Cardiac muscle cell (in vitro differentiated cells and primary cell): ENCODE measurements at regions not wholly inside any gene's neighbourhood (a gene's known extent, or its start where the extent isn't known, plus 50 kb on each side); places are given as distances from the start of the nearest gene placed in this dataset.

Experiments
- DNase-seq, 2 donors: peaks; one replicate each; pipeline versions ENCODE4 v3.0.0 to v3.0.0-alpha.2; 2010 to 2017; ENCODE audit warnings: low read depth in 1 of 2, low spot score in 1 of 2
- H3K27ac ChIP-seq: fragments of 200-600 bp; sonication (generic); 2 replicates; pipeline ENCODE4 v1.5.1; 2016
- H3K27me3 ChIP-seq: fragments of 200-600 bp; sonication (generic); 2 replicates; pipeline ENCODE4 v1.6.0; 2016; ENCODE audit warnings: control low read depth
- H3K36me3 ChIP-seq: fragments of 200-600 bp; sonication (generic); 2 replicates; pipeline ENCODE4 v1.5.1; 2016; ENCODE audit warnings: control low read depth
- H3K4me1 ChIP-seq: fragments of 200-600 bp; sonication (generic); 2 replicates; pipeline ENCODE4 v1.8.1; 2017; ENCODE audit warnings: low read depth, mild to moderate bottlenecking, mixed run types
- H3K4me3 ChIP-seq: fragments of 200-600 bp; sonication (generic); 2 replicates; pipeline ENCODE4 v1.5.1; 2016; ENCODE audit warnings: mild to moderate bottlenecking
- H3K9me3 ChIP-seq: fragments of 200-600 bp; sonication (generic); 2 replicates; pipeline ENCODE4 v1.5.1; 2017; ENCODE audit warnings: low read depth, mild to moderate bottlenecking, control low read depth
- TF ChIP-seq, protein P1 (sequence below): IDR thresholded peaks from 2 replicates; pipeline ENCODE4 v1.5.1; 2012; ENCODE audit warnings: low read depth, mild to moderate bottlenecking, low read length

DNA sequence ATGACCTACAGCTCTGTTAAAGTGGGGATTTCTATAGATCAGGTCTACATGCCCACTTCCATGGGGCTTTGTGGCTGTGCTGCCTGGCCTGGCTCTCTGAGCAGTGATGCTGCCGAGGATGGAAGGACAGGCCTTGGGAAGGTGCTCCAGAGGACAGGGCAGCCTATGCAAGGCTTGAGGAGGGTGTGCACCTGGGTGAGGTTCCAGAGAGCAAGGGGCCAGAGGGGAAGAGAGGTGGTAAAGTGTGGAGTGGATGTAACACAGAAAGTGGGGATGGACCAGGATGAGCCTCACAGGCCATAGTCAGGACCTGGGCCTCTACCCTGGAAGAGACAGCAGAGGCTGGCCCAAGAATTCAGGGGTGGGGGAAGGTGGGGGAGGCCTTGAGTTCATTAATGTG, 826.4 kb downstream of the DCDC2C start:
- TF ChIP-seq, protein P1, sequence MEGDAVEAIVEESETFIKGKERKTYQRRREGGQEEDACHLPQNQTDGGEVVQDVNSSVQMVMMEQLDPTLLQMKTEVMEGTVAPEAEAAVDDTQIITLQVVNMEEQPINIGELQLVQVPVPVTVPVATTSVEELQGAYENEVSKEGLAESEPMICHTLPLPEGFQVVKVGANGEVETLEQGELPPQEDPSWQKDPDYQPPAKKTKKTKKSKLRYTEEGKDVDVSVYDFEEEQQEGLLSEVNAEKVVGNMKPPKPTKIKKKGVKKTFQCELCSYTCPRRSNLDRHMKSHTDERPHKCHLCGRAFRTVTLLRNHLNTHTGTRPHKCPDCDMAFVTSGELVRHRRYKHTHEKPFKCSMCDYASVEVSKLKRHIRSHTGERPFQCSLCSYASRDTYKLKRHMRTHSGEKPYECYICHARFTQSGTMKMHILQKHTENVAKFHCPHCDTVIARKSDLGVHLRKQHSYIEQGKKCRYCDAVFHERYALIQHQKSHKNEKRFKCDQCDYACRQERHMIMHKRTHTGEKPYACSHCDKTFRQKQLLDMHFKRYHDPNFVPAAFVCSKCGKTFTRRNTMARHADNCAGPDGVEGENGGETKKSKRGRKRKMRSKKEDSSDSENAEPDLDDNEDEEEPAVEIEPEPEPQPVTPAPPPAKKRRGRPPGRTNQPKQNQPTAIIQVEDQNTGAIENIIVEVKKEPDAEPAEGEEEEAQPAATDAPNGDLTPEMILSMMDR, result no peak
- H3K27ac ChIP-seq, result no peak overlapping the region
- DNase-seq, result no peak
- no peaks in the 10 kb centered on the region for H3K27me3 ChIP-seq
- no peaks in the 10 kb centered on the region for H3K36me3 ChIP-seq
- H3K4me3 ChIP-seq, result no peak overlapping the region
- no peaks in the 10 kb centered on the region for H3K4me1 ChIP-seq
- no peaks in the 10 kb centered on the region for H3K9me3 ChIP-seq

DNA sequence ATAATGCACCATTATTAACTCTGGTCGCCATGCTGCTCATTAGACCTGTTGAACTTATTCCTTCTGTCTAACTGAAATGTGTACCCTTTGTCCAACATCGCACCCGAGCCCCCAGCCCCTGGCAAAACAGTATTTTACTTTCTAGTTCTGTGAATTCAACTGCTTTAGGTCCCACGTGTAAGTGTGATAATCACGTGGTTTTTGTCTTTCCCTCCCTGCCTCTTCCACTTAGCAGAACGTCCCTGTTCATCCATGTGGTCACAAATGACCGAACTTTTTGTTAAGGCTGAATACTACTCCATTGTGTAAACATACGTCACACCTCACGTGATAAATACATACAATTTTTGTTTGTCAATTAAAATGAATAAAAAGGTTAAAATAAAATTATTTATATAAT, 826.9 kb downstream of the DCDC2C start:
- DNase-seq, result no peak
- Histone ChIP-seq H3K4me3 (no peak overlapping the region), H3K4me1 (no peaks in the 10 kb centered on the region), H3K9me3 (no peaks in the 10 kb centered on the region), H3K27ac (no peak overlapping the region), H3K27me3 (no peaks in the 10 kb centered on the region), H3K36me3 (no peaks in the 10 kb centered on the region)
- TF ChIP-seq, protein P1, result no peak

DNA sequence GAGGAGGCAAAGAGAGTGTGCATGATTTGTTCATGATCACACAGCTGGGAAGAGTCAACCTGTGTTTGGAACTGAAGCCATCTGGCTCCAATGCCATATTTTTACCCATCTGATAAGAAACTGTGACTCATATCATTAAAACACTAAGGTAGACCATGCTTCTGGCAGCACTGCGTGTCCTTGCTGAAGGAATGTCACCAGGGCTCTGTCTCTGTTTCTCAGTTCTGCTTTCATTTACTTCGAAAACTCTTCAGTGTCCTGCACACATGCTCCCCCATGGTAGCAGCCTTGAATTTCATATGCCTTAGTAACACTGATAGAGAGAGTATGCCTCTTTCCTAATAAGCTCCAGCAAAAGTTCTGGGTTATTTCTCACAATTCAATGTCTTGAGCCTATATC, 830.4 kb downstream of the DCDC2C start:
- H3K9me3 ChIP-seq, result no peaks in the 10 kb centered on the region
- no peaks in the 10 kb centered on the region for H3K27me3 ChIP-seq
- H3K4me3 ChIP-seq, result no peak overlapping the region
- H3K27ac ChIP-seq, result no peak overlapping the region
- TF ChIP-seq, protein P1, result no peak
- no peaks in the 10 kb centered on the region for H3K4me1 ChIP-seq
- no peaks in the 10 kb centered on the region for H3K36me3 ChIP-seq
- no peak for DNase-seq

DNA sequence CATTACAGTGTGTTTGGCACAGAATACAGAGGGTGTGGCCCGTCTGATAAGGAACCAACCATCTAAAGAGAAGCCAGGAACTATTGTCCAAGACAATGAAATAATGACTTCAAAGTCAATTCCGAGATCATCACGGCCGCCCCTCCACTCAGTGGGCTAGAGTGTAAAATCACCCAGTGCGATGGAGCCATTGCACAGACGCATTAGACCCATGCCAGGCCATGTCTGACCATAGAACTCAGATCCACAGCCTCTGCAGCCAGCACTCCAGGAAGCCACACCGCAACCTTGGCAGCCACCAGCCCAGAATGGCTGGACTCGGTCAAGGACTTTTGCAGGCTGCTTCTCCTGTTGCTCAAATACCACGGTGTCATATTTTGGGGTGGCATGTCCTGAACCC, 835.7 kb downstream of the DCDC2C start:
- no peak for DNase-seq
- H3K27ac ChIP-seq, result no peak overlapping the region
- H3K4me3 ChIP-seq, result no peak overlapping the region
- H3K9me3 ChIP-seq, result no peaks in the 10 kb centered on the region
- no peaks in the 10 kb centered on the region for H3K4me1 ChIP-seq
- H3K36me3 ChIP-seq, result no peaks in the 10 kb centered on the region
- no peaks in the 10 kb centered on the region for H3K27me3 ChIP-seq
- TF ChIP-seq, protein P1, result no peak

DNA sequence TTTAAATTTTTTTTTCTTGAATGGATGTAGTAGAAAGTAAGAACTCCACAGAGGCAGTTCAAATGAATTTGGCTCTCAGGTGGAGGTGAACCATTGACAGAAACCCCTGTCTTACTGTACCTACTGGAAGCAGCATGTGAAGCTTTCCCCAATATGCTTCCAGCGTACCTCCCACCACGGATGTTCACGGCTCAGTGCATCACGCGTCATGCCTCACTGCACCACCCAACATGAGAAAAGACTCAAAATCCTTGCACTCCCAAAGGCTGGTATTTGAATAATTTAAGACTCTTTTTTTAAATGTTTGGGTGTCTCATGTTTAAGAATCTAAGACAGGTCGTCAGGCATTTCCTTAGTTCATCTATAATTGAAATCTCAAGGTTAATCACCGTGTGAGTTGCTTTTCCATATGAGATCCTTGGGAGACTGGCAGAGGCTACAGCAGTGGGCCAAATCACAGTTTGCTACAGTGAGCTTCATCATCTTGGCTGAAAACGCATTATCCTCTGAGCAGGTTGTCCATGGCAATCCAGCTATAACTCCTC, 846.4 kb downstream of the DCDC2C start:
- H3K4me1 ChIP-seq, result no peaks in the 10 kb centered on the region
- TF ChIP-seq, protein P1, result no peak
- H3K36me3 ChIP-seq, result no peaks in the 10 kb centered on the region
- H3K4me3 ChIP-seq, result no peak overlapping the region
- no peaks in the 10 kb centered on the region for H3K9me3 ChIP-seq
- no peaks in the 10 kb centered on the region for H3K27me3 ChIP-seq
- no peak for DNase-seq
- no peak overlapping the region for H3K27ac ChIP-seq
